CD4-positive, alpha-beta T cell treated with Interleukin-17A for 1 hour (primary cell): ENCODE measurements at regions not wholly inside any gene's neighbourhood (a gene's known extent, or its start where the extent isn't known, plus 50 kb on each side); places are given as distances from the start of the nearest gene placed in this dataset.
"Not testable (repeated sequence)": the region's sequence is repeated elsewhere in the genome, so short reads cannot be mapped to it uniquely, and the experiment has no call there.

Experiments
- DNase-seq: peaks from one replicate; pipeline ENCODE4 v3.0.0-alpha.2; 2020

- no peak for DNase-seq
Measured at GRCh38 chr6:139955366-139956155, 581.1 kb upstream of the CITED2 start.

GRCh38 chr6:139954463-139955071 lies 580.1 kb upstream of the CITED2 start:
- no peak for DNase-seq

GRCh38 chr6:139953780-139954179 lies 579.3 kb upstream of the CITED2 start:
- not testable (repeated sequence) for DNase-seq

GRCh38 chr6:139951172-139951571 lies 576.7 kb upstream of the CITED2 start:
- no peak for DNase-seq

GRCh38 chr6:139944976-139945375 lies 570.5 kb upstream of the CITED2 start:
- DNase-seq: no peak

- no peak for DNase-seq
Measured at GRCh38 chr6:139944131-139944530, 569.7 kb upstream of the CITED2 start.

- DNase-seq: no peak
Measured at GRCh38 chr6:139943391-139943790, 568.9 kb upstream of the CITED2 start.

- no peak for DNase-seq
Measured at GRCh38 chr6:139942331-139942730, 567.9 kb upstream of the CITED2 start.

GRCh38 chr6:139941826-139942225 lies 567.4 kb upstream of the CITED2 start:
- no peak for DNase-seq

GRCh38 chr6:139940741-139941729 lies 566.6 kb upstream of the CITED2 start:
- no peak for DNase-seq

GRCh38 chr6:139939189-139939979 lies 564.9 kb upstream of the CITED2 start:
- no peak for DNase-seq

- no peak for DNase-seq
Measured at GRCh38 chr6:139932671-139933070, 558.2 kb upstream of the CITED2 start.

GRCh38 chr6:139931747-139932146 lies 557.3 kb upstream of the CITED2 start:
- DNase-seq: no peak

- DNase-seq: no peak
Measured at GRCh38 chr6:139927742-139928305, 553.4 kb upstream of the CITED2 start.

GRCh38 chr6:139927236-139927635 lies 552.8 kb upstream of the CITED2 start:
- peak; percentile 6 for DNase-seq

GRCh38 chr6:139926711-139927110 lies 552.3 kb upstream of the CITED2 start:
- no peak for DNase-seq

- DNase-seq: no peak
Measured at GRCh38 chr6:139925894-139926641, 551.6 kb upstream of the CITED2 start.

GRCh38 chr6:139923964-139924475 lies 549.6 kb upstream of the CITED2 start:
- DNase-seq: no peak

- no peak for DNase-seq
Measured at GRCh38 chr6:139922236-139922635, 547.8 kb upstream of the CITED2 start.

GRCh38 chr6:139920776-139921100 lies 546.3 kb upstream of the CITED2 start:
- no peak for DNase-seq
